Neural cell (in vitro differentiated cells): ENCODE measurements at regions not wholly inside any gene's neighbourhood (a gene's known extent, or its start where the extent isn't known, plus 50 kb on each side); places are given as distances from the start of the nearest gene placed in this dataset.

Source experiments
- H2AFZ ChIP-seq: fragments of 200-600, 300-800 bp; sonication (generic), shearing (Covaris generic); 2 replicates; pipeline ENCODE4 v1.6.0; 2014; ENCODE audit warnings: low read depth, mild to moderate bottlenecking, antibody characterized with exemption, low read length, moderate library complexity
- H3F3A ChIP-seq: fragments of 200-600 bp; shearing (Covaris generic); 2 replicates; pipeline ENCODE4 v1.6.1; 2016; ENCODE audit warnings: mild to moderate bottlenecking, moderate library complexity, mixed read lengths, antibody characterized with exemption, low read length; ENCODE audit not compliant: insufficient read depth, poor library complexity, severe bottlenecking
- H3K27ac ChIP-seq: fragments of 200-600, 300-800 bp; sonication (generic), shearing (Covaris generic); 2 replicates; pipeline ENCODE4 v1.5.1; 2014; ENCODE audit warnings: mild to moderate bottlenecking, low read length, moderate library complexity
- H3K27me3 ChIP-seq: fragments of 300-800, 200-600 bp; sonication (generic), shearing (Covaris generic); 2 replicates; pipeline ENCODE4 v1.6.0; 2014; ENCODE audit warnings: mild to moderate bottlenecking, low read depth, low read length, moderate library complexity; ENCODE audit not compliant: insufficient read depth
- H3K36me3 ChIP-seq: fragments of 300-800, 200-600 bp; sonication (generic), shearing (Covaris generic); 2 replicates; pipeline ENCODE4 v1.5.1; 2014; ENCODE audit warnings: mild to moderate bottlenecking, antibody characterized with exemption, low read length, moderate library complexity; ENCODE audit not compliant: insufficient read depth
- H3K4me2 ChIP-seq: fragments of 300-800, 200-600 bp; sonication (generic), shearing (Covaris generic); 2 replicates; pipeline ENCODE4 v1.6.0; 2014; ENCODE audit warnings: mild to moderate bottlenecking, low read length
- H3K4me3 ChIP-seq: fragments of 300-800, 200-600 bp; sonication (generic), shearing (Covaris generic); 2 replicates; pipeline ENCODE4 v1.5.1; 2014; ENCODE audit warnings: mild to moderate bottlenecking, low read length, moderate library complexity
- H3K79me2 ChIP-seq: fragments of 200-600 bp; shearing (Covaris generic); replicated peaks from 2 replicates; pipeline ENCODE4 v1.6.0; 2014; ENCODE audit warnings: mild to moderate bottlenecking, low read length, moderate library complexity; ENCODE audit not compliant: insufficient read depth
- H3K9ac ChIP-seq: fragments of 300-800, 200-600 bp; sonication (generic), shearing (Covaris generic); 2 replicates; pipeline ENCODE4 v1.6.1; 2016; ENCODE audit warnings: mild to moderate bottlenecking, low read length, mixed read lengths
- H3K9me2 ChIP-seq: fragments of 200-600 bp; shearing (Covaris generic); 2 replicates; pipeline ENCODE4 v1.6.1; 2016; ENCODE audit warnings: mild to moderate bottlenecking, low read length, mixed read lengths; ENCODE audit not compliant: insufficient read depth
- H3K9me3 ChIP-seq: fragments of 200-600, 300-800 bp; sonication (generic), shearing (Covaris generic); 2 replicates; pipeline ENCODE4 v1.6.1; 2016; ENCODE audit warnings: mild to moderate bottlenecking, mixed run types, low read length, moderate library complexity, mixed read lengths
- H4K20me1 ChIP-seq: fragments of 200-600 bp; shearing (Covaris generic); 2 replicates; pipeline ENCODE4 v1.6.1; 2016; ENCODE audit warnings: mild to moderate bottlenecking, mixed run types; ENCODE audit not compliant: insufficient read depth
- CTCF ChIP-seq: fragments of 450-650 bp; IDR thresholded peaks from 2 replicates; pipeline ENCODE4 v1.5.1; 2014; ENCODE audit warnings: antibody characterized with exemption, mild to moderate bottlenecking, moderate library complexity; ENCODE audit not compliant: poor library complexity, severe bottlenecking
- EP300 ChIP-seq: fragments of 450-650 bp; conservative IDR thresholded peaks from 2 replicates; pipeline ENCODE4 v1.6.1; 2014; ENCODE audit warnings: antibody characterized with exemption, mild to moderate bottlenecking, moderate library complexity; ENCODE audit not compliant: poor library complexity, severe bottlenecking
- EZH2 ChIP-seq: fragments of 200-600, 300-800 bp; shearing (Covaris generic), sonication (generic); IDR thresholded peaks from 2 replicates; pipeline ENCODE4 v1.6.1; 2014; ENCODE audit warnings: antibody characterized with exemption, low read length, borderline replicate concordance, mild to moderate bottlenecking; ENCODE audit not compliant: insufficient read depth, poor library complexity, severe bottlenecking
- MXI1 ChIP-seq: fragments of 450-650 bp; conservative IDR thresholded peaks from 2 replicates; pipeline ENCODE4 v1.6.1; 2014; ENCODE audit warnings: antibody characterized with exemption, mild to moderate bottlenecking; ENCODE audit not compliant: poor library complexity, severe bottlenecking
- POLR2AphosphoS5 ChIP-seq: IDR thresholded peaks from 2 replicates; pipeline ENCODE4 v1.6.1; 2012
- RAD21 ChIP-seq: fragments of 450-650 bp; conservative IDR thresholded peaks from 2 replicates; pipeline ENCODE4 v1.6.1; 2014; ENCODE audit warnings: antibody characterized with exemption, mild to moderate bottlenecking, moderate library complexity
- REST ChIP-seq: IDR thresholded peaks from 2 replicates; pipeline ENCODE4 v1.6.1; 2012; ENCODE audit warnings: borderline replicate concordance
- SMC3 ChIP-seq: fragments of 450-650 bp; conservative IDR thresholded peaks from 2 replicates; pipeline ENCODE4 v1.6.1; 2014; ENCODE audit warnings: antibody characterized with exemption, mild to moderate bottlenecking, moderate library complexity; ENCODE audit not compliant: poor library complexity
- TAF1 ChIP-seq: IDR thresholded peaks from 2 replicates; pipeline ENCODE4 v1.6.1; 2012; ENCODE audit warnings: low read depth

GRCh38 chr17:70242781-70243437 is 73.6 kb downstream of the KCNJ2 start:
- no peaks in the 10 kb centered on the region for H3K27me3 ChIP-seq
- H3K4me3 ChIP-seq = no peak overlapping the region
- no peaks in the 10 kb centered on the region for H3K79me2 ChIP-seq
- no peak overlapping the region for H3K27ac ChIP-seq
- no peaks in the 10 kb centered on the region for H3K9me3 ChIP-seq
- TF ChIP-seq SMC3 = no peak
- no peak for TF ChIP-seq EZH2
- TF ChIP-seq MXI1 = no peak
- H3K4me2 ChIP-seq = no peak overlapping the region
- no peaks in the 10 kb centered on the region for H3F3A ChIP-seq
- H3K36me3 ChIP-seq = no peaks in the 10 kb centered on the region
- H2AFZ ChIP-seq = no peak overlapping the region
- H3K9me2 ChIP-seq = no peaks in the 10 kb centered on the region
- H3K9ac ChIP-seq = no peak overlapping the region
- no peaks in the 10 kb centered on the region for H4K20me1 ChIP-seq

GRCh38 chr17:70251706-70252105 is 82.4 kb downstream of the KCNJ2 start:
- Histone ChIP-seq H3K4me2 (no peak overlapping the region), H3K4me3 (no peak overlapping the region), H3K27me3 (no peaks in the 10 kb centered on the region), H3K79me2 (no peaks in the 10 kb centered on the region), H3K36me3 (no peaks in the 10 kb centered on the region), H3K9me2 (no peaks in the 10 kb centered on the region), H3F3A (no peaks in the 10 kb centered on the region), H3K27ac (no peak overlapping the region), H2AFZ (no peak overlapping the region), H3K9me3 (no peaks in the 10 kb centered on the region), H3K9ac (no peak overlapping the region), H4K20me1 (no peaks in the 10 kb centered on the region)
- no peak for TF ChIP-seq MXI1
- TF ChIP-seq CTCF = no peak
- TF ChIP-seq EZH2 = no peak
- TF ChIP-seq POLR2AphosphoS5 = no peak
- no peak for TF ChIP-seq RAD21
- TF ChIP-seq EP300 = no peak
- TF ChIP-seq SMC3 = no peak
- no peak for TF ChIP-seq REST
- TF ChIP-seq TAF1 = no peak
